ENCODE measurements at regions not wholly inside any gene's neighbourhood (a gene's known extent, or its start where the extent isn't known, plus 50 kb on each side); places are given as distances from the start of the nearest gene placed in this dataset.
A peak's percentile ranks its signal among the peaks of the same experiment; 100 is the strongest.

DNA sequence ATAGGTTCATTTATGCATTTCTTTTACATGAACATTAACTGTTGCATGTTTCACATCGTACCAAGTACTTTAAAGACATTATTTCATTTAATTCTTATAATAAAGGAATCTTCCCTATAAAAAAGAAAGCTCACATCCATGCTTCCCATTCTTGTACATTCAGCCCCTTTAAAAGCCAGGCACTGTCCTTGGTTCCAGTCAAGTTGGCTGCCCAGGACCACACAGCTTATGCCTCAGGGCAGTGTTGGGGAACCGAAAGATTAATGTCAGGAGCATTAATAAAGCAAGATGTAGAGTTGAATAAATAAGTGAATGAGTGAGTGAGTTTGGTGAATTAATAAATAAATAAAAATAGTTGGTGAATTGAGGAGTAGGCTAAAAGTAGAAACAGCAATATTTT is 409.4 kb upstream of the DAB1 start:
- Histone ChIP-seq H3K36me3 (no peaks in the 10 kb centered on the region), H3K9me3 (peaks cover 0 to 4% (median 0%) of the 10 kb centered on the region in 12 donors), H3K27ac (no peak overlapping the region), H3K4me3 (no peak overlapping the region), H3K4me1 (no peaks in the 10 kb centered on the region), H3K27me3 (peaks cover 0 to 3% (median 0%) of the 10 kb centered on the region in 9 donors)
- ATAC-seq: no peak
- intact Hi-C loops (cut with DNase I): no loop called here
- no peak for DNase-seq
- TF ChIP-seq, protein P1, sequence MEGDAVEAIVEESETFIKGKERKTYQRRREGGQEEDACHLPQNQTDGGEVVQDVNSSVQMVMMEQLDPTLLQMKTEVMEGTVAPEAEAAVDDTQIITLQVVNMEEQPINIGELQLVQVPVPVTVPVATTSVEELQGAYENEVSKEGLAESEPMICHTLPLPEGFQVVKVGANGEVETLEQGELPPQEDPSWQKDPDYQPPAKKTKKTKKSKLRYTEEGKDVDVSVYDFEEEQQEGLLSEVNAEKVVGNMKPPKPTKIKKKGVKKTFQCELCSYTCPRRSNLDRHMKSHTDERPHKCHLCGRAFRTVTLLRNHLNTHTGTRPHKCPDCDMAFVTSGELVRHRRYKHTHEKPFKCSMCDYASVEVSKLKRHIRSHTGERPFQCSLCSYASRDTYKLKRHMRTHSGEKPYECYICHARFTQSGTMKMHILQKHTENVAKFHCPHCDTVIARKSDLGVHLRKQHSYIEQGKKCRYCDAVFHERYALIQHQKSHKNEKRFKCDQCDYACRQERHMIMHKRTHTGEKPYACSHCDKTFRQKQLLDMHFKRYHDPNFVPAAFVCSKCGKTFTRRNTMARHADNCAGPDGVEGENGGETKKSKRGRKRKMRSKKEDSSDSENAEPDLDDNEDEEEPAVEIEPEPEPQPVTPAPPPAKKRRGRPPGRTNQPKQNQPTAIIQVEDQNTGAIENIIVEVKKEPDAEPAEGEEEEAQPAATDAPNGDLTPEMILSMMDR (IDR thresholded peaks at IDR 0.05): no peak
- TF ChIP-seq POLR2A (IDR thresholded peaks at IDR 0.05): no peak
- WGBS, 4 donors: 85 to 91% (median 87%) methylated on average over 2 of the region's 2 CpGs

DNA sequence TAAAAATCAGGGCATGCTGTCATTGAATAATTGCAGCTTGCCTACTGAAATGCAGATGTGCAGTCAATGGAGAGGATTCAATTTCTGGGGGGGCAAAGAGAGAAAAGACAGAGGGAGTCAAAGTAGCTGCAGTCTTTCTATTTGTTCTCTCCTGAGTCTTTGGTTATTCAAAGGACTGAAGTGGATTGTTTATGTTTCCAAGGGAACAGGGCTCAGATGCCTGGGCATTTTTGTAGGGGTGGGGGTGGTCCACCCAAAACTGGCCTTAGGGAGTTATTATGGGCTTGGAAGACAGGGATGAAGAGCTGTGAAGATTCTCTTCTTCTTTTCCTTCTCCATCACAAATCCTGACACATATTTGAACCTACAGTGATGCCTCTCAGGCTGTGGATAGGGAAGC is 408.8 kb upstream of the DAB1 start:
- DNase-seq (no peak), ATAC-seq (no peak)
- intact Hi-C loops (cut with DNase I): no loop called here

DNA sequence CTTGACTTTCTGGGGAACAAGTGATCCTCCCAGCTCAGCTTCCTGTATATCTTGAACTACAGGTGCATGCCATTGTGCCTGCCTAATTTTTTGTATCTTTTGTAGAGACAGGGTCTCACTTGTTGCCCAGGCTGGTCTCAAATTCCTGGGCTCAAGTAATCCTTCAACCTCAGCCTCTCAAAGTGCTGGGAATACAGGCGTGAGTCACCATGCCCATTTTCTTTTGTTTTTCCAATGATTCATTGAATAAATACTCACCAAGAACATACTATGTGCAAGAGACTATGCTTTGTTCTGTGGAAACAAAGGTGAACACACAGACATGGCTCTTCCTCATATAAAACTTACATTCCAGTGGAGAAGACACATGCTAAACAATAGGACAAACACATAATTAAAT is 407.8 kb upstream of the DAB1 start:
- intact Hi-C loops (cut with DNase I): no loop called here
- TF ChIP-seq, protein P1 (IDR thresholded peaks at IDR 0.05): no peak
- TF ChIP-seq POLR2A (IDR thresholded peaks at IDR 0.05): no peak
- ATAC-seq (no peak), DNase-seq (no peak)
- no peak overlapping the region for H3K4me3 ChIP-seq
- H3K27ac ChIP-seq: no peak overlapping the region
- no peaks in the 10 kb centered on the region for H3K36me3 ChIP-seq
- peaks cover 0 to 3% (median 0%) of the 10 kb centered on the region in 9 donors for H3K27me3 ChIP-seq
- peaks cover 0 to 4% (median 0%) of the 10 kb centered on the region in 12 donors for H3K9me3 ChIP-seq
- 73 to 85% (median 83%) methylated on average over 1 of the region's 1 CpG for WGBS, 4 donors
- H3K4me1 ChIP-seq: no peaks in the 10 kb centered on the region

More for the DNA sequence above, 408.8 kb upstream of the DAB1 start:
- Histone ChIP-seq H3K27ac (no peak overlapping the region), H3K27me3 (peaks cover 0 to 3% (median 0%) of the 10 kb centered on the region in 9 donors), H3K9me3 (peaks cover 0 to 4% (median 0%) of the 10 kb centered on the region in 12 donors), H3K4me3 (no peak overlapping the region), H3K36me3 (no peaks in the 10 kb centered on the region), H3K4me1 (no peaks in the 10 kb centered on the region)
- TF ChIP-seq POLR2A (IDR thresholded peaks at IDR 0.05): no peak

DNA sequence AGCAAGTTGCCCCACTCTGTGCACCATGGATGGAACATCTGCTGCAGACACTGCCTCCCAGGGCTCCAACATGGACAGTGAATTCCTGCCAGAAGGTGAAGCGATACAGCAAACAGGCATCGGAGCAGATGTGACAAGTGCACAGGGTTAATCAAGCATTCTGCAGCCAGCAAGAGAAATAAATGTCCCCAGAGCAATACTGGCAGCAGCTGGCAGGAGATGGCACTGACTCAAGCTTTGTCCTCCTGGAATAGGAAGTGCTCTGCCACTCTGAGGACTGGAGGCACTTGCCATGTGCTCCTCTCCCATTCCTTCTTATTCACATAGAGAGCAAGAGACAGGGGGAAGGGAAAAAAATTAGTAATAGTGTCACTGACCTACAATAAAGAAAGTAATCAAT is 402.7 kb upstream of the DAB1 start:
- Histone ChIP-seq H3K36me3 (no peaks in the 10 kb centered on the region), H3K27me3 (no peaks in the 10 kb centered on the region), H3K9me3 (peaks cover 0 to 4% (median 0%) of the 10 kb centered on the region in 12 donors), H3K4me3 (no peak overlapping the region), H3K4me1 (no peaks in the 10 kb centered on the region), H3K27ac (no peak overlapping the region)
- WGBS, 4 donors: 66 to 88% (median 82%) methylated on average over 2 of the region's 2 CpGs
- intact Hi-C loops (cut with DNase I): no loop called here
- peak in 1 of 5 donors; percentile 26 for DNase-seq
- TF ChIP-seq, protein P1 (IDR thresholded peaks at IDR 0.05): no peak
- TF ChIP-seq POLR2A (IDR thresholded peaks at IDR 0.05): no peak
- ATAC-seq: no peak

DNA sequence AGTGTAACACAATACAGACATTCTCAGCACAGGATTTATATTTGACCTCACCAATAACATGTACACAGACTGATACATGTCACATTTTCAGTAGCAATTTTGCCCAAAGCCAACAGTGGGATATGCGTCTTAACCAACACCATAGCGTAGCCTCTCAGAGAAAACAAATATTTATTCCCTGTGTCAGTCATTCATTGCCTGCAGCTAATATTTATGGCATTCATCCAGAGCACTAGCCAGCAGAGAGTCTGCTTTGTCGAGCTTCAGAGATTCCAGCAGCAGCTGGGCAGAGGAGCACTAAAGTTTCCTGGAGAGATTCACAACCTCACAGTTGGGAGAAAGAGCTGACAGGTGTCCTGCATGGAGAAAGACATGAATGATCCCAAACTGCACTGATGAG is 400.7 kb upstream of the DAB1 start:
- no peak for DNase-seq
- H3K36me3 ChIP-seq: no peaks in the 10 kb centered on the region
- no peak for TF ChIP-seq POLR2A (IDR thresholded peaks at IDR 0.05)
- TF ChIP-seq, protein P1 (IDR thresholded peaks at IDR 0.05): no peak

More for the DNA sequence above, 400.7 kb upstream of the DAB1 start:
- Histone ChIP-seq H3K4me1 (no peaks in the 10 kb centered on the region), H3K4me3 (no peak overlapping the region), H3K9me3 (no peaks in the 10 kb centered on the region), H3K27ac (no peak overlapping the region), H3K27me3 (no peaks in the 10 kb centered on the region)
- intact Hi-C loops (cut with DNase I): no loop called here
- no peak for ATAC-seq
- 56 to 67% (median 64%) methylated on average over 3 of the region's 3 CpGs for WGBS, 4 donors
